PFSK-1 (cell line): ENCODE measurements at regions not wholly inside any gene's neighbourhood (a gene's known extent, or its start where the extent isn't known, plus 50 kb on each side); places are given as distances from the start of the nearest gene placed in this dataset.

ENCODE experiments used
- FOXP2 ChIP-seq: optimal IDR thresholded peaks from 2 replicates; pipeline ENCODE3; 2011; ENCODE audit warnings: borderline replicate concordance, control low read depth, inconsistent platforms; ENCODE audit not compliant: insufficient read depth; ENCODE audit errors: extremely low read length, extremely low read depth
- POLR2AphosphoS5 ChIP-seq: IDR thresholded peaks from 2 replicates; pipeline ENCODE4 v1.6.1; 2012; ENCODE audit warnings: low read depth, mild to moderate bottlenecking, control low read depth, low read length, moderate library complexity
- REST ChIP-seq, 2 experiments: IDR thresholded peaks; 2 replicates each; pipeline versions ENCODE4 v1.6.1 to v1.8.0; 2011 to 2012; ENCODE audit warnings: low read depth in 2 of 2, low read length in 2 of 2, control low read depth in 1 of 2, inconsistent platforms in 1 of 2, mild to moderate bottlenecking in 1 of 2, moderate library complexity in 1 of 2; ENCODE audit not compliant: insufficient read depth in 1 of 2
- SIN3A ChIP-seq: IDR thresholded peaks from 2 replicates; pipeline ENCODE4 v1.6.1; 2012; ENCODE audit warnings: mild to moderate bottlenecking, low read length, moderate library complexity, borderline replicate concordance; ENCODE audit not compliant: insufficient read depth
- TAF1 ChIP-seq: IDR thresholded peaks from 2 replicates; pipeline ENCODE4 v1.6.1; 2012; ENCODE audit warnings: low read length, control low read depth, borderline replicate concordance; ENCODE audit not compliant: insufficient read depth

- no peak for TF ChIP-seq TAF1
- no peak for TF ChIP-seq FOXP2
- no peak for TF ChIP-seq POLR2AphosphoS5
- TF ChIP-seq SIN3A, result no peak
- no peak for TF ChIP-seq REST (IDR thresholded peaks at IDR 0.05; ENCODE audit: insufficient read depth in 1 of 2, low read depth in 2 of 2, low read length in 2 of 2)
Observed at GRCh38 chr11:26234451-26234850, 97.5 kb upstream of the ANO3 start.

- TF ChIP-seq POLR2AphosphoS5, result no peak
- TF ChIP-seq FOXP2, result no peak
- TF ChIP-seq SIN3A, result no peak
- no peak for TF ChIP-seq TAF1
- no peak for TF ChIP-seq REST (IDR thresholded peaks at IDR 0.05; ENCODE audit: insufficient read depth in 1 of 2, low read depth in 2 of 2, low read length in 2 of 2)
Observed at GRCh38 chr11:26243426-26243825, 88.5 kb upstream of the ANO3 start.

GRCh38 chr11:26244207-26244606 is 87.7 kb upstream of the ANO3 start:
- TF ChIP-seq SIN3A (no peak), FOXP2 (no peak), REST (IDR thresholded peaks at IDR 0.05; ENCODE audit: insufficient read depth in 1 of 2, low read depth in 2 of 2, low read length in 2 of 2) (no peak), TAF1 (no peak), POLR2AphosphoS5 (no peak)

GRCh38 chr11:26245046-26245445 is 86.9 kb upstream of the ANO3 start:
- TF ChIP-seq POLR2AphosphoS5 (no peak), SIN3A (no peak), TAF1 (no peak), REST (IDR thresholded peaks at IDR 0.05; ENCODE audit: insufficient read depth in 1 of 2, low read depth in 2 of 2, low read length in 2 of 2) (no peak), FOXP2 (no peak)

DNA sequence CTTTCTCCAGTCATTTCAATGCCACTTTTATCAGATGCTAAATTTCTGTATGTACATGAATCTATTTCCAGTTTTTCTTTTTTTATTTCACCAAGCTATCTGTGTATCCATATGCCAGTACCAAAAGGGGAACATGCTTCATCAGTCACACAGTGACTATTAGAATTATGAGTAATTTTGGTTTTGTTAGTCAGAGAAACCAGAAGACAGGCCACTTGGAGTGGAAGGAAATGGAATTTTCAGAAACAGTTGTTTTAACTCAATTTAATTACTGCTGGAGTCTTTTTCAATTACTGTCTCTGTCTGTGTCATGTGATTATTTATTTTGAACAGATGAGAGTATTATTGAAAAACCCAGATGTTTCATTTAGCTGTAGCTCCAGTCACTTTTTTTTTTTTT is 84.6 kb upstream of the ANO3 start:
- no peak for TF ChIP-seq TAF1
- no peak for TF ChIP-seq FOXP2
- no peak for TF ChIP-seq REST (IDR thresholded peaks at IDR 0.05; ENCODE audit: insufficient read depth in 1 of 2, low read depth in 2 of 2, low read length in 2 of 2)
- no peak for TF ChIP-seq SIN3A
- TF ChIP-seq POLR2AphosphoS5, result no peak
